ENCODE measurements at regions not wholly inside any gene's neighbourhood (a gene's known extent, or its start where the extent isn't known, plus 50 kb on each side); places are given as distances from the start of the nearest gene placed in this dataset.

DNA sequence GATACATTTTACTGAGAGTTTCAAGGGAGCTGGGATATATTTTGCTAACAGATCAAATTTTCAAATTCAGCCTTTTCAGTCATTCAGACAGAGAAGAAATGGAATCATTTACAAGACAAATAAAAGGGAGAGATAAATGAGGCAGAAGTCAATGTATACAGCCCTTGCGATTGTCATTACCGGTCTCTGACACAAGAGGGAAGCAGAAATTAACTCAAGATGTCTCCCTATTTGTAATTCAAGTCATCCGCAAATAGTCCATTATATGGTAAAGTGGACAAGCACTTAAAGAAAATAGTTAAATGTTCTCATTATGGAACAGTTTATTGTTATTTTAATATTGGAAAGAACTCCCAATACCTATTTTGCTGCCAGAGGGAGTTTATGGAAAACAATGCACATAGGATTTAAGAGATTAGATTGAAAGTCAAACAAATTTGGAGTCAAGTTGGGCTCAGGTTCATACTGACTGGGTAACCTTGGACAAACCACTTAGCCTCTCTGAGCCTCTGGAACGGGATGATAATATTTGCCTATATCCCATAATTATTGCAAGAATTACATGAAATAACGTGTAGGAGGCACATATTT, 89.3 kb upstream of the PRKCQ start:
- Histone ChIP-seq H3K27me3 (no peaks in the 10 kb centered on the region), H3K4me1 (no peaks in the 10 kb centered on the region), H3K27ac (no peak overlapping the region), H3K36me3 (no peaks in the 10 kb centered on the region), H3K4me3 (no peak overlapping the region), H3K9me3 (no peaks in the 10 kb centered on the region)
- peak in 2 of 3 experiments; percentile 9 to 42 for TF ChIP-seq CTCF (IDR thresholded peaks at IDR 0.05)
- DNase-seq (ENCODE audit: low spot score in 2 of 2), result no peak
- intact Hi-C loops (cut with DNase I), result no loop called here

GRCh38 chr10:6667679-6668270, 87.7 kb upstream of the PRKCQ start:
- no peak for TF ChIP-seq CTCF (IDR thresholded peaks at IDR 0.05)
- no peak for DNase-seq (ENCODE audit: low spot score in 2 of 2)
- Histone ChIP-seq H3K4me1 (no peaks in the 10 kb centered on the region), H3K27me3 (no peaks in the 10 kb centered on the region), H3K27ac (no peak overlapping the region), H3K36me3 (no peaks in the 10 kb centered on the region), H3K9me3 (no peaks in the 10 kb centered on the region), H3K4me3 (no peak overlapping the region)
- intact Hi-C loops (cut with DNase I), result no loop called here

- no peak for TF ChIP-seq CTCF (IDR thresholded peaks at IDR 0.05)
- Histone ChIP-seq H3K36me3 (no peaks in the 10 kb centered on the region), H3K4me3 (no peak overlapping the region), H3K27ac (no peak overlapping the region), H3K9me3 (no peaks in the 10 kb centered on the region), H3K27me3 (no peaks in the 10 kb centered on the region), H3K4me1 (no peaks in the 10 kb centered on the region)
- intact Hi-C loops (cut with DNase I), result no loop called here
- no peak for DNase-seq (ENCODE audit: low spot score in 2 of 2)
These were observed 87.1 kb upstream of the PRKCQ start for GRCh38 chr10:6667150-6667549.

GRCh38 chr10:6665847-6666246, 85.8 kb upstream of the PRKCQ start:
- DNase-seq (ENCODE audit: low spot score in 2 of 2), result no peak
- H3K4me3 ChIP-seq, result no peak overlapping the region
- TF ChIP-seq CTCF (IDR thresholded peaks at IDR 0.05), result no peak
- no peaks in the 10 kb centered on the region for H3K36me3 ChIP-seq
- H3K4me1 ChIP-seq, result no peaks in the 10 kb centered on the region
- no peaks in the 10 kb centered on the region for H3K27me3 ChIP-seq
- no peak overlapping the region for H3K27ac ChIP-seq
- intact Hi-C loops (cut with DNase I), result no loop called here
- H3K9me3 ChIP-seq, result no peaks in the 10 kb centered on the region

- Histone ChIP-seq H3K27ac (no peak overlapping the region), H3K36me3 (no peaks in the 10 kb centered on the region), H3K4me3 (no peak overlapping the region), H3K9me3 (no peaks in the 10 kb centered on the region), H3K4me1 (no peaks in the 10 kb centered on the region), H3K27me3 (no peaks in the 10 kb centered on the region)
- intact Hi-C loops (cut with DNase I), result no loop called here
- no peak for TF ChIP-seq CTCF (IDR thresholded peaks at IDR 0.05)
- DNase-seq (ENCODE audit: low spot score in 2 of 2), result no peak
These were observed 80.4 kb upstream of the PRKCQ start for GRCh38 chr10:6660460-6660859.

- Histone ChIP-seq H3K27ac (no peak overlapping the region), H3K27me3 (no peaks in the 10 kb centered on the region), H3K4me3 (no peak overlapping the region), H3K36me3 (no peaks in the 10 kb centered on the region), H3K4me1 (no peaks in the 10 kb centered on the region), H3K9me3 (no peaks in the 10 kb centered on the region)
- intact Hi-C loops (cut with DNase I), result no loop called here
- DNase-seq (ENCODE audit: low spot score in 2 of 2), result no peak
- no peak for TF ChIP-seq CTCF (IDR thresholded peaks at IDR 0.05)
These were observed 79.4 kb upstream of the PRKCQ start for GRCh38 chr10:6659451-6659850.
